IMR-90 (cell line): ENCODE measurements at regions not wholly inside any gene's neighbourhood (a gene's known extent, or its start where the extent isn't known, plus 50 kb on each side); places are given as distances from the start of the nearest gene placed in this dataset.

ENCODE experiments used
- ATAC-seq: fragments of 200-7000 bp; cut with Tn5 transposase; 2 replicates; pipeline ENCODE4 v1.9.1; 2020; ENCODE audit warnings: low read depth, mild to moderate bottlenecking, moderate library complexity
- BruUV-seq: library from RNA; stranded (reverse); fragments of 400-500 nt; replicated peaks from 2 replicates; lab custom pipeline; 2021; lab: Mats Ljungman, UMichigan
- CTCF ChIA-PET: fragments of 300-600 bp; formaldehyde crosslinking; extraction: SDS; loops from one replicate; lab custom pipeline; 2021; ENCODE audit warnings: antibody characterized with exemption; lab: Yijun Ruan, JAX
- POLR2A ChIA-PET: fragments of 300-600 bp; sonication (Branson Sonifier 250); formaldehyde crosslinking; loops from one replicate; lab custom pipeline; 2022; ENCODE audit warnings: antibody characterized with exemption; ENCODE audit not compliant: unreplicated experiment; lab: Charles Lee
- DNase-seq: peaks from one replicate; pipeline ENCODE4 v3.0.0; 2013
- H2AFZ ChIP-seq: replicated peaks from 2 replicates; pipeline ENCODE3; 2013; ENCODE audit warnings: low read length, mild to moderate bottlenecking; ENCODE audit not compliant: poor library complexity
- H2AK5ac ChIP-seq: 2 replicates; pipeline ENCODE4 v1.6.1; 2013; ENCODE audit warnings: low read depth, low read length, inconsistent platforms
- H2AK9ac ChIP-seq: replicated peaks from 2 replicates; pipeline ENCODE3; 2013; ENCODE audit warnings: mild to moderate bottlenecking, low read depth, low read length, moderate library complexity; ENCODE audit not compliant: poor library complexity
- H2BK120ac ChIP-seq: 2 replicates; pipeline ENCODE4 v1.6.1; 2013; ENCODE audit warnings: low read depth, low read length, inconsistent platforms
- H2BK15ac ChIP-seq: 3 replicates; pipeline ENCODE4 v1.6.1; 2013; ENCODE audit warnings: low read depth, low read length, inconsistent platforms
- H2BK20ac ChIP-seq: 2 replicates; pipeline ENCODE4 v1.6.1; 2013; ENCODE audit warnings: low read depth, mild to moderate bottlenecking, inconsistent platforms, low read length, moderate library complexity
- H2BK5ac ChIP-seq: 2 replicates; pipeline ENCODE4 v1.6.1; 2013; ENCODE audit warnings: mild to moderate bottlenecking, low read depth, low read length, inconsistent platforms; ENCODE audit not compliant: poor library complexity, severe bottlenecking
- H3K14ac ChIP-seq: replicated peaks from 2 replicates; pipeline ENCODE4 v1.6.1; 2013; ENCODE audit warnings: low read depth, low read length, inconsistent platforms
- H3K18ac ChIP-seq: 2 replicates; pipeline ENCODE4 v1.6.1; 2013; ENCODE audit warnings: low read depth, low read length, control low read depth
- H3K23ac ChIP-seq: 2 replicates; pipeline ENCODE4 v1.6.1; 2013; ENCODE audit warnings: low read depth, low read length, inconsistent platforms
- H3K27ac ChIP-seq: 2 replicates; pipeline ENCODE4 v1.5.1; 2013; ENCODE audit warnings: mild to moderate bottlenecking, control low read depth, low read length; ENCODE audit not compliant: insufficient read depth
- H3K27me3 ChIP-seq: 2 replicates; pipeline ENCODE4 v1.6.1; 2013; ENCODE audit warnings: low read length; ENCODE audit not compliant: control insufficient read depth, insufficient read depth
- H3K36me3 ChIP-seq: 2 replicates; pipeline ENCODE4 v1.6.1; 2013; ENCODE audit warnings: low read length, mixed read lengths; ENCODE audit not compliant: control insufficient read depth, insufficient read depth
- H3K4ac ChIP-seq: 2 replicates; pipeline ENCODE4 v1.6.1; 2013; ENCODE audit warnings: low read depth, low read length, inconsistent platforms
- H3K4me1 ChIP-seq: 2 replicates; pipeline ENCODE4 v1.6.1; 2013; ENCODE audit warnings: low read length, mixed read lengths; ENCODE audit not compliant: control insufficient read depth, insufficient read depth
- H3K4me2 ChIP-seq: 2 replicates; pipeline ENCODE4 v1.6.1; 2013; ENCODE audit warnings: low read depth, mild to moderate bottlenecking, control low read depth, low read length, moderate library complexity
- H3K4me3 ChIP-seq: 2 replicates; pipeline ENCODE4 v1.5.1; 2013; ENCODE audit warnings: low read depth, mild to moderate bottlenecking, control low read depth, low read length, moderate library complexity; ENCODE audit not compliant: insufficient read depth
- H3K56ac ChIP-seq: 2 replicates; pipeline ENCODE4 v1.6.1; 2013; ENCODE audit warnings: low read length, inconsistent platforms; ENCODE audit not compliant: insufficient read depth; ENCODE audit errors: extremely low read depth
- H3K79me1 ChIP-seq, 2 experiments: 2 replicates each; pipeline ENCODE4 v1.6.1; 2013; ENCODE audit warnings: low read length in 2 of 2, inconsistent platforms in 1 of 2, low read depth in 1 of 2
- H3K9ac ChIP-seq: 2 replicates; pipeline ENCODE4 v1.6.1; 2013; ENCODE audit warnings: low read depth, low read length, control low read depth
- H3K9me1 ChIP-seq: 2 replicates; pipeline ENCODE4 v1.6.1; 2013; ENCODE audit warnings: low read length, inconsistent platforms; ENCODE audit not compliant: insufficient read depth
- H3K9me3 ChIP-seq: 2 replicates; pipeline ENCODE4 v1.6.1; 2013; ENCODE audit warnings: low read length; ENCODE audit not compliant: control insufficient read depth, insufficient read depth
- H4K20me1 ChIP-seq: 2 replicates; pipeline ENCODE4 v1.6.1; 2013; ENCODE audit warnings: low read length, inconsistent platforms; ENCODE audit not compliant: insufficient read depth
- H4K5ac ChIP-seq: 2 replicates; pipeline ENCODE4 v1.6.1; 2013; ENCODE audit warnings: mild to moderate bottlenecking, low read depth, low read length, control low read depth
- H4K8ac ChIP-seq, 2 experiments: 2 replicates each; pipeline ENCODE4 v1.6.1; 2013; ENCODE audit warnings: low read depth in 2 of 2, low read length in 2 of 2, control low read depth in 1 of 2, inconsistent platforms in 1 of 2
- H4K91ac ChIP-seq: 2 replicates; pipeline ENCODE4 v1.6.1; 2013; ENCODE audit warnings: low read depth, low read length, inconsistent platforms; ENCODE audit not compliant: insufficient read depth
- CHD1 ChIP-seq: IDR thresholded peaks from 2 replicates; pipeline ENCODE4 v1.6.1; 2012; ENCODE audit warnings: low read depth, low read length, improper control_type of control experiment
- CTCF ChIP-seq: conservative IDR thresholded peaks from 2 replicates; pipeline ENCODE4 v1.5.1; 2012; ENCODE audit warnings: mild to moderate bottlenecking, low read depth, low read length, improper control_type of control experiment
- MAFK ChIP-seq: IDR thresholded peaks from 2 replicates; pipeline ENCODE4 v1.6.1; 2012; ENCODE audit warnings: low read depth, low read length, improper control_type of control experiment
- MAZ ChIP-seq: IDR thresholded peaks from 2 replicates; pipeline ENCODE4 v1.6.1; 2012; ENCODE audit warnings: low read depth, mild to moderate bottlenecking, low read length, improper control_type of control experiment, moderate library complexity, borderline replicate concordance
- MXI1 ChIP-seq: IDR thresholded peaks from 2 replicates; pipeline ENCODE4 v1.6.1; 2012; ENCODE audit warnings: low read depth, mild to moderate bottlenecking, low read length, moderate library complexity, borderline replicate concordance
- NFE2L2 ChIP-seq: fragments of 150-350 bp; IDR thresholded peaks from 2 replicates; pipeline ENCODE4 v1.6.1; 2016; ENCODE audit warnings: low read depth, mild to moderate bottlenecking, low read length
- POLR2A ChIP-seq: IDR thresholded peaks from 2 replicates; pipeline ENCODE4 v1.6.1; 2012; ENCODE audit warnings: mild to moderate bottlenecking, low read depth, low read length
- RAD21 ChIP-seq: IDR thresholded peaks from 2 replicates; pipeline ENCODE4 v1.6.1; 2012; ENCODE audit warnings: low read length, improper control_type of control experiment
- RFX5 ChIP-seq: IDR thresholded peaks from 2 replicates; pipeline ENCODE4 v1.8.0; 2012; ENCODE audit warnings: low read depth, mild to moderate bottlenecking, low read length, moderate library complexity
- SMC3 ChIP-seq: fragments of 150-350 bp; IDR thresholded peaks from 2 replicates; pipeline ENCODE4 v1.6.1; 2016; ENCODE audit warnings: low read depth, mild to moderate bottlenecking, antibody characterized with exemption, low read length, moderate library complexity
- WGBS, 2 experiments: methylation state at CpG; one replicate each; pipeline versions ENCODE4 v1.1.5 to v1.1.7; 2013; ENCODE audit warnings: missing lambda C conversion rate in 2 of 2; ENCODE audit not compliant: insufficient read length in 1 of 2; ENCODE audit errors: extremely low coverage in 2 of 2; 5-methylcytosine and 5-hydroxymethylcytosine counted together
- dilution Hi-C: fragments of 300-500 bp; cut with HindIII; formaldehyde crosslinking; loops from one replicate; pipeline ENCODE4 v1.14.3; 2018; ENCODE audit warnings: low sequenced_read_pairs; ENCODE audit not compliant: unreplicated experiment
- in situ Hi-C: fragments of 300-500 bp; cut with MboI; formaldehyde crosslinking; loops from 3 replicates; pipeline ENCODE4 v1.14.3; 2019; ENCODE audit warnings: low sequenced_read_pairs, inconsistent platforms, mixed read lengths
- intact Hi-C: fragments of 100-400 bp; cut with micrococcal nuclease; formaldehyde crosslinking; loops from 2 replicates; pipeline ENCODE4 v1.10.0; 2022

GRCh38 chr10:24039315-24039714 is 169.6 kb upstream of the KIAA1217 start:
- Histone ChIP-seq H3K79me1 (no peaks in the 10 kb centered on the region), H4K8ac (no peak overlapping the region), H3K9ac (no peak overlapping the region), H2BK120ac (no peak overlapping the region), H2BK5ac (no peak overlapping the region), H3K4me1 (no peaks in the 10 kb centered on the region), H3K4me2 (no peak overlapping the region), H2AK9ac (no peak overlapping the region), H3K4ac (no peak overlapping the region), H3K27me3 (no peaks in the 10 kb centered on the region), H4K5ac (no peak overlapping the region), H3K23ac (no peak overlapping the region), H2BK20ac (no peak overlapping the region), H3K36me3 (no peaks in the 10 kb centered on the region), H3K4me3 (no peak overlapping the region), H2BK15ac (no peak overlapping the region), H3K18ac (no peak overlapping the region), H4K20me1 (no peaks in the 10 kb centered on the region), H2AFZ (no peak overlapping the region), H3K9me1 (no peaks in the 10 kb centered on the region), H3K14ac (no peak overlapping the region), H3K56ac (no peak overlapping the region), H3K27ac (no peak overlapping the region), H2AK5ac (no peak overlapping the region), H4K91ac (no peak overlapping the region), H3K9me3 (peaks cover 10% of the 10 kb centered on the region)
- ChIA-PET CTCF (no interaction called here), POLR2A (no interaction called here)
- no peak for TF ChIP-seq CTCF
- no peak for TF ChIP-seq RFX5
- no peak for TF ChIP-seq POLR2A
- TF ChIP-seq RAD21: no peak
- TF ChIP-seq SMC3: no peak
- TF ChIP-seq MAZ: no peak
- TF ChIP-seq MAFK: no peak
- no peak for TF ChIP-seq MXI1
- TF ChIP-seq CHD1: no peak
- no peak for TF ChIP-seq NFE2L2
- no CpG with 5 or more reads among the region's 5 CpGs for WGBS, 2 experiments
- no peak for ATAC-seq
- DNase-seq: no peak
- in situ Hi-C loops (no loop called here), intact Hi-C loops (no loop called here), dilution Hi-C loops (no loop called here)
- BruUV-seq: no TSS peak
